SU-DHL-6 (cell line): ENCODE measurements at regions not wholly inside any gene's neighbourhood (a gene's known extent, or its start where the extent isn't known, plus 50 kb on each side); places are given as distances from the start of the nearest gene placed in this dataset.
"Not testable (repeated sequence)": the region's sequence is repeated elsewhere in the genome, so short reads cannot be mapped to it uniquely, and the experiment has no call there.

Source experiments
- CTCF ChIP-seq: fragments of 200-600 bp; sonication (generic); IDR thresholded peaks from one replicate; pipeline ENCODE4 v1.5.1; 2017; ENCODE audit warnings: antibody characterized with exemption, mild to moderate bottlenecking, low read length, moderate library complexity; ENCODE audit not compliant: insufficient read depth, poor library complexity, severe bottlenecking
- EZH2phosphoT487 ChIP-seq: fragments of 200-600 bp; sonication (generic), shearing (Covaris generic); conservative IDR thresholded peaks from 2 replicates; pipeline ENCODE4 v1.6.1; 2018; ENCODE audit warnings: mild to moderate bottlenecking, antibody characterized with exemption, low read length, moderate library complexity, mixed read lengths

- not testable (repeated sequence) for TF ChIP-seq CTCF, EZH2phosphoT487
These were observed 1380.4 kb upstream of the SLC39A10 start for GRCh38 chr2:194276667-194277066.
